Fibroblast of the aortic adventitia (primary cell): ENCODE measurements at regions not wholly inside any gene's neighbourhood (a gene's known extent, or its start where the extent isn't known, plus 50 kb on each side); places are given as distances from the start of the nearest gene placed in this dataset.

Experiments used
- DNase-seq: peaks from one replicate; pipeline ENCODE4 v3.0.0-alpha.2; 2010; ENCODE audit warnings: low read depth
- H3K4me3 ChIP-seq: 2 replicates; pipeline ENCODE4 v1.5.1; 2011; ENCODE audit warnings: low read depth, mild to moderate bottlenecking, control low read depth, low read length, moderate library complexity
- CTCF ChIP-seq: IDR thresholded peaks from 2 replicates; pipeline ENCODE4 v1.5.1; 2011; ENCODE audit warnings: mild to moderate bottlenecking, low read length, control low read depth, inconsistent platforms; ENCODE audit not compliant: insufficient read depth

DNA sequence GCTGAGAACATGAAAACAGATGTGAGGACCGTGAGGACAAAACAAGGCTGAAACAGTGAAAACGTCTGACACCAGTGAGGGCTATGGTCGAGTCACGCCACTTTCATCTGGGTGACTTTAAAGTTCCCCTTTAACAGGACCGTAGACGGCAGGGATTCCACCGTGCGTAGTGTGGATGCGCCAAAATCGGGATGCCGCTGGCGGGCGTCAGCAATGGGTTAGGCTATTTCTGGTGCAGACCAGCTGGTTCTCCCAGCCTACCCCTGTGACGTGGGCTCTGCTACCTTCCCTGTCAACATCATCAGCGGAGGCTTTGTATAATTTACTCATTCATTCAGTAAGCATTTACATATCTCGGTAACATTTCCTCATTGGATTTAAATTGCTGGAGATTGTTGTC is 246.6 kb upstream of the AJAP1 start:
- DNase-seq = no peak
- H3K4me3 ChIP-seq = no peak overlapping the region

DNA sequence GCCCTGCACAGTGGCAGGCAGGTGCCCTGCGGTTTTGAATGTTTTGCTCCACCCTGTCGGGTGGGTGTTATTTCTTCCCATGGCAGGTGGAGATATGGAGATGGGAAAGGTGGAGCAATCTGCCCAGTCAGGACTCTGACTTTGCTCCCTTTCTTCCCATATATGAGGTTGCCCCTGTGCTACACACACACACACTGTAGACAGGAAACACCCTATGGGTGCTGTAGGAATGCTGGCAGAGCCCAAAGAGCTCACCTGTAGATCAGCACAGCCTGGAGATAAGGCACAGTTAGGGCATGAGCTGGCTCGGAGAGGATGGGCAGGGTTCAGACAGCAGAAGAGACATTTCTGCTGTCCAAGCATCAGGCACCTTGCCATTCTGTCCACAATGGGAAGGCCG is 246.0 kb upstream of the AJAP1 start:
- H3K4me3 ChIP-seq = no peak overlapping the region
- DNase-seq = no peak
- TF ChIP-seq CTCF = no peak

More for the DNA sequence above, 246.6 kb upstream of the AJAP1 start:
- no peak for TF ChIP-seq CTCF

GRCh38 chr1:4411862-4412261 is 242.5 kb upstream of the AJAP1 start:
- TF ChIP-seq CTCF = no peak
- no peak for DNase-seq
- no peak overlapping the region for H3K4me3 ChIP-seq

DNA sequence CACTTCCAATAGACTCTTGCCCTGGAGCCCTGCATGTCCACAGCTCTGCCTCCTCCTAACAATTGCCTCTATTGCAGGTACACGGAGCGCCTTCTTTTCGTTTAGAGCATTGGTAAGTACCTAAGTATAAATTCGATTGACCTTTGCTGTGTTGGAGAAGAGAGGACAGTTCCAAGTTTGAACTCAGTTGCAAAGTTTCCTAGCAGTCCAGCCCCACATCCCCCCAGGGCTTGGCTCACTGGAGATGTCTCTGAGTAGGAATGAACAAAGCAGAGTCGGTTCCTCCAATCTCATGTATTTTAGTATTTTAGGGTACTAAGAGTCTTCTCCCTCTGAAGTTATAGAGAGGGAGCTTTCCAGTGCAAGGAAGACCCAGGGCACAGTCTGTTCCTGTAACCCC is 238.9 kb upstream of the AJAP1 start:
- no peak overlapping the region for H3K4me3 ChIP-seq
- TF ChIP-seq CTCF = no peak
- DNase-seq = no peak

DNA sequence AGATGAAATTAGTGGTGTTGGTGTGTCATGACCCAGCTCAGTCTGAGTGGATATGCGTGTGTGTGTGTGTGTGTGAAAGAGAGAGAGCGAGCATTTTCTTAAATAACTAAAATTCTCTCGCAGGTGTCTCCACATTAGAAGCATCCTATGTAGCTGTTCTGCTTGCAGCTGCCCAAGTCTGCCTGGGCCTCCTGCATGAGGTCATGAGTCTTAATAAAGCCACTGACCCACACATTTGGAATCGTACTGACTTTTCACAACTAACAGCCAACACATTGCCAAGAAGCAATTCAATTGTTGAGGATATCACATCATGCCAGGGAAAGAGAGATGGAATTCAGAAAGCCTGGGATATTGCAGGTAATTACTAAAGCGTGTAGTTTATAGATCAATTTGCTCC is 238.2 kb upstream of the AJAP1 start:
- no peak for DNase-seq
- no peak for TF ChIP-seq CTCF

DNA sequence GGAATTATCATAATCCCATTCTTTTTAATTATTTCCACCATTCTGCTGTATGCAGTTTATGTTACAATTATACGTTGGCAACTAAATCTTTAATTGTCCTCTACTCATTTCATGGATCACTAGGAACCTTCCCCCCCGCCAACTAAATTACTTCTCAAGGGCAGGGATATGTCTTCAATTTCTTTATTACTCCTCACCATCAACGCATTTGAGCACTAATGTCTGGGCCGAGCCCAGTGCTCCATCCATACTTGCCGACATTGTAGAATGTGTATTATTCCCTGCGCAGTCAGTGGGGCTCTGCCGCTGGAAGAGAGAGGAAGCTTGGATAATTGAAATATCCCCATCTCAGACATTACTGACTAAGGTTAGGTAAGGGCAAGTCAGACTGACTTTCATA is 236.4 kb upstream of the AJAP1 start:
- TF ChIP-seq CTCF = no peak
- no peak overlapping the region for H3K4me3 ChIP-seq
- no peak for DNase-seq

More for the DNA sequence above, 238.2 kb upstream of the AJAP1 start:
- no peak overlapping the region for H3K4me3 ChIP-seq

- H3K4me3 ChIP-seq = no peak overlapping the region
- DNase-seq = no peak
- no peak for TF ChIP-seq CTCF
Observed at GRCh38 chr1:4421986-4422385, 232.4 kb upstream of the AJAP1 start.
